NOMO-1 (cell line): ENCODE measurements at regions not wholly inside any gene's neighbourhood (a gene's known extent, or its start where the extent isn't known, plus 50 kb on each side); places are given as distances from the start of the nearest gene placed in this dataset.

Experiments
- DNase-seq, 2 experiments: peaks; one replicate each; lab custom pipeline; 2025; ENCODE audit not compliant: unreplicated experiment in 2 of 2; lab: John Stamatoyannopoulos, UW

- no peak for DNase-seq
Measured at GRCh38 chr4:14646831-14647230, 355.4 kb upstream of the CPEB2 start.

- DNase-seq = no peak
Measured at GRCh38 chr4:14650127-14650526, 352.2 kb upstream of the CPEB2 start.

DNA sequence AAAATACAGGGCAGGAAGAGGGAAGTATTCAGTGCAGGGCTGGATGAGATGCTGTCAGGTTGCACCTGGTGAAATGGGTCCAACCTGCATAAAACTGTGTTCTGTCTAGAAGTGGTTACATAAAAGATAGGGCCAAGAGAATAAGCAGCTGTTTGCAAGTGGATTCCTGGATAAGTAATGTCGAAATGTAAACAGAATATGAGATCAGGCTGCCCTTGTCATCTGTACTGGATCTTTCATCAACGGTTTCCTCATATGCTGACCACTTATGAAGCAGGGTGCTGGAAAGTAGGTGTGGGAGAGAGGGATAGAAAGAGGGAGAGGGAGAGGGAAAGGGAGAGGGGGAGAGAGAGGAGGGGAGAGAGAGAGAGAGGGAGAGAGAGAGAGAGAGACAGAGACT is 349.8 kb upstream of the CPEB2 start:
- no peak for DNase-seq

DNA sequence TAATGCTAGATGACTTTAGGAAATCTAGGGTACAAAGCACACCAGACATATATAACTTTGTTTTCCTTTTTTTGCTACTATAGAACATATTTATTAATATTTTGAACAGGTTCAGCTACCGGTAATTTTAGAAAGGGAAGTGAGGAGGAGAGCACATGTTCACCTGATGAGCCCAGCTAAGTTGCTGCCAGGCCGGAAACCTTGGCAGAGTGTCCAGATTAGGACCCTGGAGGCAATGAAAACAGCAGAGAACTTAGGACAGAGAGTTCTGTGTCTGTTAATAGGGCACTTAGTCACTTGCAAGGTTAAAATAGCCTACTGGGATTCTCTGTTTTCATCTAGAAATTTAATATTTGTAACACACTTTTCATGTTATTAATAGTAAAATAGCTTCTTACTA is 348.9 kb upstream of the CPEB2 start:
- DNase-seq = no peak

DNA sequence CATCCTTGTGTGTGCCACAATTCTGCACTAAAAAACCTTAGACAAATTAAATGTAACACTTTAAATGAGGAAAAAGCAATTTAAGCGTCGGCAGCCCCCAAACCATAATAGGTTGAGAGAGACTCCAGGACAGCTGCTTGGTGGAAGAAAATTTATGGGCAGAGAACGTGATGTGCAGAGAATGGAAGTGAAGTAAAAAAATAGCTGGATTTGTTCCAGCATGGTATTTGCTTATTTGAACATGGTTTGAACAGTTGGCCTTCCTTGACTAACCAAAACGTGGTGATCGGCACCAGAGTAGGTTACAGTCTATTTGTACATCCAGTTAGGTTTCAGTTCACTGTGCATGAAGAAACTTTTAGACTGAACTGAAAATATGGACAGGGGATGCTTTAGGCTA is 343.0 kb upstream of the CPEB2 start:
- no peak for DNase-seq

- no peak for DNase-seq
Measured at GRCh38 chr4:14667624-14668151, 334.6 kb upstream of the CPEB2 start.

GRCh38 chr4:14668296-14668695 is 334.0 kb upstream of the CPEB2 start:
- no peak for DNase-seq

GRCh38 chr4:14669371-14669770 is 332.9 kb upstream of the CPEB2 start:
- DNase-seq = no peak

DNA sequence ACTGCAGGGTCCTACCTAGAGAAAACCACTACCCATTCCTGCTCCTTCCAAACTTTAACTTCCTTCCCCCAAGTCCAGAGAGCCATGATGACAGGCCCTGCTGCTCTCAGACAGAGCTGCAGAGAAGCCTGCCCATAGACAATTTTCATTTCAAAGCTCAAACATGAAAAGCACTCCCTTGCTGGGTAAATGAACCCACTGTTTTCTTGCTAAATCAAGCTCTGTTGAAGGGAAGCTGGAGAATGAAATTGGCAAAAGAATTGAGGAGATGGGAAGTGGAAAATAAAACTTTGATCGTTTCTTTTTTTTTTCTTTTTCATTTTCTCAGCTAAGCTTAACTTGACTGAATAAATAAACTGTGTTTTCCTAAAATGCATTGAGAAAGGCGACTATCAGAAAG is 331.1 kb upstream of the CPEB2 start:
- DNase-seq = no peak

- DNase-seq = no peak
Measured at GRCh38 chr4:14675279-14675985, 326.8 kb upstream of the CPEB2 start.

- no peak for DNase-seq
Measured at GRCh38 chr4:14679906-14680305, 322.4 kb upstream of the CPEB2 start.

GRCh38 chr4:14681330-14681729 is 321.0 kb upstream of the CPEB2 start:
- no peak for DNase-seq

DNA sequence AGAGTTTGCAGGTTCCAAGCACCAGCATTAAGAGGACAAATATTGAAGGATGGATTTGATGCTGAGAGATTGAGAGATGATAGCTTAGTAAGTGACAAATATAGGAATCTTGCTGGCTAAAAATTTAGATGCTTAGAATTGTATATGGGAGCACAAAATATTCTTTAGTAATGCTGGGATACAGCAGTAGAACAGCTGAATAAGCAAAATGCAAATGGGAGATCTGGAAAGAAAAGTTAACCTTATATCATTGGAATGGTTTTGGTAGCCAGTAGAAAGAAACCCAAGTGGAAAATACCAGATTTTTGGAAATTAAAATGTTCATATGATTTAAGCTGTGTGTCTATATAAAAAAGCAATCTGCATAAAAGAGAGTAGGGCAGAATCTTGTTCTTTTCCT is 308.6 kb upstream of the CPEB2 start:
- DNase-seq = no peak

- no peak for DNase-seq
Measured at GRCh38 chr4:14695095-14695845, 307.0 kb upstream of the CPEB2 start.

- no peak for DNase-seq
Measured at GRCh38 chr4:14700083-14700482, 302.2 kb upstream of the CPEB2 start.

GRCh38 chr4:14700544-14700943 is 301.7 kb upstream of the CPEB2 start:
- DNase-seq = no peak

DNA sequence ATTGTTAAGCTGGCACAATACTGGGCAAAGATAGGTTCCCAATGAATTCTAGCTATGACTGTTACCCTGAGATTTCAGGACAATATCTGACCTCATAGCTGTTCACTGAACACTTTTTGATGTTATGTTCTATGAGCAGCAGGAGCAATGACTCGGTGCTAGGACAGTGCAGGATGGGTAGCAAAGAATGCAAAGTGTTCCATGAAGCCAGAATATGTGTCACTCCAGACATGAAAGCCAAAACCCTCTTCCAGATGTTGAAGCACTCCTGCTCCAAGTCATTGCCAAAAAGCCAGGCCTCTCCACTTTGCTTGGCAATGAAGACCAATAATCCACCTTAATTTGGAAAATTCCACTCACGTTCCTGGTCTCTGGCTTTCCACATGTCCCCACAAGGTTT is 300.9 kb upstream of the CPEB2 start:
- DNase-seq = no peak

DNA sequence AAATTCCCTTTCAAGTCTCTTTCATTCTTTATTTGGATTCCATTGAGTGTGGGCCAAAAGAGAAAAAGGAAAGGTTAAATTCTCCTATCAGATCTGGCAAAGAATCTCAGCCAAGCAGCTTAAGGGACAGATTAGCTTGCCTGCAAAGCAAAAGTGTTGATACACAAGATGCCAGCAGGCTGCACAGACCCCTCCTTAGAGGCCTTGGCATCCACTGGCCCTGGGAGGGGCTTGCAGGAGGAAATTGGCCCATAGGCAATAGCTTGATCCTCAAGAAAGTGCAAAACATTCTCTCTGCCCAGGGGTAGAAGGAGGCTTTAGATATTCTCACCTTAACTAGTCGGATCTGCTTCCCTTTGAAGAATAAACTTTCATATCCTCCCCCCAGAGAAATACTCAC is 300.4 kb upstream of the CPEB2 start:
- no peak for DNase-seq

DNA sequence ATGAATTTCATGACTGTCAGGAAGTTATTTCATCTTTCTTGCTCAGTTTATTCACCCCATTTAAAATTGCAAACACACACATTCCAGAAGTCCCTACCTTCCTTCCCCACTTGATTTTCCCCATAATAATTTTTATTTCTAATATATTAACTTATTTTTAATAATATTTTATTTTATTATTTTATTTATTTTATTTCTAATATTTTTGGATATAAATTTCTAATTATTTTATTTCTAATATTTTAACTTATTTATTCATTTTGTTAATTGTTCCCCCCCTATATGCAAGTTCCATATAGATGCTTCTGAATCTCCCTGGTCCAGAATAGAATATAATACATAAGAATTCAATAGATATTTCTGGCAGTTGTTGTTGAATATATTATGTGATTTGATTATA is 293.7 kb upstream of the CPEB2 start:
- DNase-seq = no peak

DNA sequence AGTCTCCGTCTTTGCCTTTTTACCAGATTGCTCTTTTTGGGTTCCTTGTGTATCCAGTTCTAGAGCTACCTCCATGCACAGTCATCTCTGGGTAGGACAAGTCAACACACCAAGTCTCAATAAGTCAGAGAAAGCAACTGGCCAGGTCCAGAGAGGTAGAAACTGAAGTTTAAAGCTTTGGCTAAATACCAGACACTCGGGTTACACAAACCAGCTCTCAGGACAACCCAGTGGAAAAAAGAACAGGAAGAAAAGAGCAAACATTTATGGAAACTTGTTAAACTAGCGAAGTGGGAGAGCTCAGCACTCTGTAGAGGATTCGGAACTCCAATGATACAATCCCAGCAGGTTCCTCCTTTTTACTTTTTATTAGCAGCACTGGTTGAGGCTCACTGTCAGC is 291.0 kb upstream of the CPEB2 start:
- no peak for DNase-seq

- no peak for DNase-seq
Measured at GRCh38 chr4:14716691-14717090, 285.6 kb upstream of the CPEB2 start.

DNA sequence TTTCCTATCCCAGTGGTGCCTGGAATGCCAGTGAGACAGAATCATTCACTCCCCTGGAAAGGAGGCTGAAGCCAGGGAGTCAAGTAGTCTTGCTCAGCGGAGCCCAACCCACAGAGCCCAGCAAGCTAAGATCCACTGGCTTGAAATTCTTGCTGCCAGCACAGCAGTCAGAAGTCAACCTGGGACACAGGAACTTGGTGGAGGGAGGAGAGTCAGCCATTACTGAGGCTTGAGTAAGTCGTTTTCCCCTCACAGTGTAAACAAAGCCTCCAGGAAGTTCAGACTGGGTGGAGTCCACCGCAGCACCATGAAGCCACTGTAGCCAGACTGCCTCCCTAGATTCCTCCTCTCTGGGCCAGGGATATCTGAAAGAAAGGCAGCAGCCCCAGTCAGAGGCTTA is 283.2 kb upstream of the CPEB2 start:
- DNase-seq = no peak
